ENCODE measurements at regions not wholly inside any gene's neighbourhood (a gene's known extent, or its start where the extent isn't known, plus 50 kb on each side); places are given as distances from the start of the nearest gene placed in this dataset.

GRCh38 chr2:51720826-51721225 lies 688.9 kb upstream of the NRXN1 start:
- 83 to 87% methylated on average over 1 of the region's 1 CpG for WGBS, 2 donors
- Histone ChIP-seq H3K27ac (no peak overlapping the region), H3K4me1 (no peaks in the 10 kb centered on the region), H3K27me3 (no peaks in the 10 kb centered on the region), H3K4me3 (no peak overlapping the region), H3K9me3 (no peaks in the 10 kb centered on the region), H3K36me3 (no peaks in the 10 kb centered on the region)
- no peak for DNase-seq
- no peak for TF ChIP-seq EP300 (IDR thresholded peaks at IDR 0.05)
- no peak for TF ChIP-seq POLR2AphosphoS5 (IDR thresholded peaks at IDR 0.05)
- intact Hi-C loops (cut with DNase I), result no loop called here

GRCh38 chr2:51718881-51719280 lies 686.9 kb upstream of the NRXN1 start:
- no peaks in the 10 kb centered on the region for H3K9me3 ChIP-seq
- H3K4me1 ChIP-seq, result no peaks in the 10 kb centered on the region
- no peaks in the 10 kb centered on the region for H3K27me3 ChIP-seq
- H3K36me3 ChIP-seq, result no peaks in the 10 kb centered on the region
- H3K27ac ChIP-seq, result no peak overlapping the region
- no peak overlapping the region for H3K4me3 ChIP-seq
- no peak for DNase-seq
- no peak for TF ChIP-seq POLR2AphosphoS5 (IDR thresholded peaks at IDR 0.05)
- no peak for TF ChIP-seq CTCF (IDR thresholded peaks at IDR 0.05)
- no peak for TF ChIP-seq POLR2A (IDR thresholded peaks at IDR 0.05)
- no peak for TF ChIP-seq EP300 (IDR thresholded peaks at IDR 0.05)
- intact Hi-C loops (cut with DNase I), result no loop called here

- Histone ChIP-seq H3K9me3 (peaks cover 0 to 4% (median 0%) of the 10 kb centered on the region in 4 donors), H3K4me3 (no peak overlapping the region), H3K36me3 (no peaks in the 10 kb centered on the region), H3K4me1 (no peaks in the 10 kb centered on the region), H3K27ac (no peak overlapping the region), H3K27me3 (no peaks in the 10 kb centered on the region)
- intact Hi-C loops (cut with DNase I), result no loop called here
- no peak for TF ChIP-seq EP300 (IDR thresholded peaks at IDR 0.05)
- TF ChIP-seq POLR2A (IDR thresholded peaks at IDR 0.05), result no peak
- no peak for TF ChIP-seq CTCF (IDR thresholded peaks at IDR 0.05)
- TF ChIP-seq POLR2AphosphoS5 (IDR thresholded peaks at IDR 0.05), result no peak
- no peak for DNase-seq
- WGBS, 2 donors, result 30 to 77% methylated on average over 3 of the region's 3 CpGs
Observed at GRCh38 chr2:51717312-51717711, 685.4 kb upstream of the NRXN1 start.

- TF ChIP-seq EP300 (IDR thresholded peaks at IDR 0.05) (no peak), POLR2A (IDR thresholded peaks at IDR 0.05) (no peak), CTCF (IDR thresholded peaks at IDR 0.05) (no peak), POLR2AphosphoS5 (IDR thresholded peaks at IDR 0.05) (no peak)
- H3K36me3 ChIP-seq, result no peaks in the 10 kb centered on the region
- H3K4me1 ChIP-seq, result no peaks in the 10 kb centered on the region
- no peak overlapping the region for H3K4me3 ChIP-seq
- H3K27ac ChIP-seq, result no peak overlapping the region
- H3K9me3 ChIP-seq, result peaks cover 0 to 4% (median 0%) of the 10 kb centered on the region in 4 donors
- no peaks in the 10 kb centered on the region for H3K27me3 ChIP-seq
- DNase-seq, result no peak
- intact Hi-C loops (cut with DNase I), result no loop called here
- WGBS, 2 donors, result 91 to 93% methylated on average over 3 of the region's 3 CpGs
Observed at GRCh38 chr2:51711766-51712165, 679.8 kb upstream of the NRXN1 start.

GRCh38 chr2:51710222-51710621 lies 678.3 kb upstream of the NRXN1 start:
- TF ChIP-seq CTCF (IDR thresholded peaks at IDR 0.05) (no peak), POLR2A (IDR thresholded peaks at IDR 0.05) (no peak), POLR2AphosphoS5 (IDR thresholded peaks at IDR 0.05) (no peak), EP300 (IDR thresholded peaks at IDR 0.05) (no peak)
- Histone ChIP-seq H3K27ac (no peak overlapping the region), H3K9me3 (peaks cover 0 to 4% (median 0%) of the 10 kb centered on the region in 4 donors), H3K4me1 (no peaks in the 10 kb centered on the region), H3K27me3 (no peaks in the 10 kb centered on the region), H3K4me3 (no peak overlapping the region), H3K36me3 (no peaks in the 10 kb centered on the region)
- DNase-seq, result no peak
- WGBS, 2 donors, result 54 to 56% methylated on average over 3 of the region's 3 CpGs
- intact Hi-C loops (cut with DNase I), result no loop called here

Data from sigmoid colon (tissue), 6 donors.